Natural killer cell (primary cell): ENCODE measurements at regions not wholly inside any gene's neighbourhood (a gene's known extent, or its start where the extent isn't known, plus 50 kb on each side); places are given as distances from the start of the nearest gene placed in this dataset.

Source experiments
- ATAC-seq, 3 donors: fragments of 150-1000 bp in 2 of 3; fragments of 200-7000 bp in 1 of 3; cut with Tn5 transposase; 1 replicate in 1 of 3; 2 replicates in 2 of 3; pipeline ENCODE4 v1.10.0; 2021; ENCODE audit warnings: mild to moderate bottlenecking in 2 of 3, moderate library complexity in 2 of 3
- DNase-seq, 2 donors: peaks; one replicate each; pipeline versions ENCODE4 v3.0.0 to v3.0.0-alpha.2; 2013 to 2021; ENCODE audit warnings: mixed read lengths in 1 of 2
- H3K27ac ChIP-seq: one replicate; pipeline ENCODE4 v1.5.1; 2013; ENCODE audit warnings: mild to moderate bottlenecking, low read length
- H3K27me3 ChIP-seq: one replicate; pipeline ENCODE4 v1.6.1; 2013; ENCODE audit warnings: low read length; ENCODE audit not compliant: control insufficient read depth, insufficient read depth
- H3K36me3 ChIP-seq: one replicate; pipeline ENCODE4 v1.6.1; 2013; ENCODE audit warnings: low read length; ENCODE audit not compliant: control insufficient read depth, insufficient read depth
- H3K4me1 ChIP-seq: one replicate; pipeline ENCODE4 v1.6.1; 2013; ENCODE audit warnings: low read length; ENCODE audit not compliant: control insufficient read depth, insufficient read depth
- H3K4me3 ChIP-seq: one replicate; pipeline ENCODE4 v1.5.1; 2013; ENCODE audit warnings: low read length
- H3K9me3 ChIP-seq: one replicate; pipeline ENCODE4 v1.6.1; 2013; ENCODE audit warnings: low read length; ENCODE audit not compliant: control insufficient read depth, insufficient read depth
- H3K27ac Mint-ChIP-seq, 2 donors: one replicate each; pipeline ENCODE4 v1.8.0; 2022; ENCODE audit warnings: mild to moderate bottlenecking in 2 of 2, mixed read lengths in 2 of 2, moderate library complexity in 1 of 2
- H3K27me3 Mint-ChIP-seq, 2 donors: one replicate each; pipeline ENCODE4 v1.8.0; 2022; ENCODE audit warnings: low read depth in 2 of 2, mixed read lengths in 2 of 2
- H3K36me3 Mint-ChIP-seq: one replicate; pipeline ENCODE4 v1.8.0; 2022; ENCODE audit warnings: mixed read lengths
- H3K4me1 Mint-ChIP-seq, 2 donors: one replicate each; pipeline ENCODE4 v1.8.0; 2022; ENCODE audit warnings: mixed read lengths in 2 of 2
- H3K4me3 Mint-ChIP-seq: one replicate; pipeline ENCODE4 v1.8.0; 2022; ENCODE audit warnings: mild to moderate bottlenecking, moderate library complexity, mixed read lengths
- H3K9me3 Mint-ChIP-seq, 2 donors: one replicate each; pipeline ENCODE4 v1.8.0; 2022; ENCODE audit warnings: mixed read lengths in 2 of 2
- WGBS: methylation state at CpG from one replicate; pipeline ENCODE4 v1.1.7; 2013; ENCODE audit warnings: missing lambda C conversion rate; ENCODE audit not compliant: insufficient coverage; 5-methylcytosine and 5-hydroxymethylcytosine counted together
- intact Hi-C: fragments of 100-400 bp; cut with micrococcal nuclease; formaldehyde crosslinking; loops from one replicate; pipeline ENCODE4 v1.14.2; 2022
- TF ChIP-seq, protein P1 (sequence below): fragments of 200-600 bp; IDR thresholded peaks from one replicate; pipeline ENCODE4 v1.8.0; 2022; ENCODE audit warnings: antibody characterized with exemption

DNA sequence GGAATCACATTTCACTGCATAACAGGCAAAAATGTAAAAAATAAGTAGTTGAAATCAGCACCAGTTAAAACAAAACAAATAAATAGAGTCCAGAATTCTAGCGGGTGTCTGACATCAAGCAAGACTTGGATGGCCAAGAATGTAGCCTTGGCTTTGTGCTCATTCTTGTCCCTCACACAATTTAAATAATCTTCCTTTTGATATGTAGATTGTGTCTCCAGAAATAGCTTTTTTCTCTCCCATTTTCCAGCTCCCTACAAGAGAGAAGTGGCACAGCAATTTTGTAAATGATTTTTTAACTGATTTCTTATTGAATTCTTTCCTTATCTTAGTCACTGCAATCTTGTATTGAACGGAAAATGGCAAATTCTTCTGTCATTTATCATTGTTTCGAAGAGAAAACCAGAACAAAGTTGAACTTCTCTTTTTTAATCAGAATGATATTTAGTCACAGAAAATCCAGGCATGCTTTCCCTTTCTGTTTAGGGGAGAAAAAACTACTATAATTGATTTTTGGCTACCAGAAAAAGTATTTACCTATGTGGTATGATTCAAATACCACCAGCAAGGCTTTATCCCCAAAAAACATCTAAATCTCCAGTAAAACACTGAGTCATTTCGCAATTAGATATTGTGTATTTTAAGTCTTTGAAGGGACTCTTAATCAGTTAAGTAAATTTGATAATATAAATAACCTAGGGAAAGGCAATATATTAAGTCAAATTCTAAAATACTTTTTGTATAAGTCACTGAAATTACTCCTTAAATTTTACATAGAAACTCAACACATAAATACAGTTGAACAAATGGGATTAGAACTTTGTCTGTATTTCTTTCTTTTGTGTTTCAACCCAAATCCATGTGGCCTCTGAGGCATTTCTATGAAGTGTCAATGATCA, 481.7 kb downstream of the GBE1 start:
- intact Hi-C loops, result no loop called here
- Mint-ChIP-seq H3K27ac (no peak overlapping the region), H3K9me3 (peaks cover 13 to 18% of the 10 kb centered on the region in 2 donors), H3K27me3 (no peaks in the 10 kb centered on the region), H3K4me3 (no peak overlapping the region), H3K4me1 (no peaks in the 10 kb centered on the region), H3K36me3 (peaks cover 13% of the 10 kb centered on the region)
- no peak for ATAC-seq
- 71% methylated on average over 1 of the region's 4 CpGs for WGBS
- no peak overlapping the region for H3K27ac ChIP-seq
- H3K4me3 ChIP-seq, result no peak overlapping the region
- DNase-seq, result no peak
- TF ChIP-seq, protein P1, sequence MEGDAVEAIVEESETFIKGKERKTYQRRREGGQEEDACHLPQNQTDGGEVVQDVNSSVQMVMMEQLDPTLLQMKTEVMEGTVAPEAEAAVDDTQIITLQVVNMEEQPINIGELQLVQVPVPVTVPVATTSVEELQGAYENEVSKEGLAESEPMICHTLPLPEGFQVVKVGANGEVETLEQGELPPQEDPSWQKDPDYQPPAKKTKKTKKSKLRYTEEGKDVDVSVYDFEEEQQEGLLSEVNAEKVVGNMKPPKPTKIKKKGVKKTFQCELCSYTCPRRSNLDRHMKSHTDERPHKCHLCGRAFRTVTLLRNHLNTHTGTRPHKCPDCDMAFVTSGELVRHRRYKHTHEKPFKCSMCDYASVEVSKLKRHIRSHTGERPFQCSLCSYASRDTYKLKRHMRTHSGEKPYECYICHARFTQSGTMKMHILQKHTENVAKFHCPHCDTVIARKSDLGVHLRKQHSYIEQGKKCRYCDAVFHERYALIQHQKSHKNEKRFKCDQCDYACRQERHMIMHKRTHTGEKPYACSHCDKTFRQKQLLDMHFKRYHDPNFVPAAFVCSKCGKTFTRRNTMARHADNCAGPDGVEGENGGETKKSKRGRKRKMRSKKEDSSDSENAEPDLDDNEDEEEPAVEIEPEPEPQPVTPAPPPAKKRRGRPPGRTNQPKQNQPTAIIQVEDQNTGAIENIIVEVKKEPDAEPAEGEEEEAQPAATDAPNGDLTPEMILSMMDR, result no peak
- H3K9me3 ChIP-seq, result no peaks in the 10 kb centered on the region
- no peaks in the 10 kb centered on the region for H3K4me1 ChIP-seq
- H3K27me3 ChIP-seq, result no peaks in the 10 kb centered on the region
- no peaks in the 10 kb centered on the region for H3K36me3 ChIP-seq

DNA sequence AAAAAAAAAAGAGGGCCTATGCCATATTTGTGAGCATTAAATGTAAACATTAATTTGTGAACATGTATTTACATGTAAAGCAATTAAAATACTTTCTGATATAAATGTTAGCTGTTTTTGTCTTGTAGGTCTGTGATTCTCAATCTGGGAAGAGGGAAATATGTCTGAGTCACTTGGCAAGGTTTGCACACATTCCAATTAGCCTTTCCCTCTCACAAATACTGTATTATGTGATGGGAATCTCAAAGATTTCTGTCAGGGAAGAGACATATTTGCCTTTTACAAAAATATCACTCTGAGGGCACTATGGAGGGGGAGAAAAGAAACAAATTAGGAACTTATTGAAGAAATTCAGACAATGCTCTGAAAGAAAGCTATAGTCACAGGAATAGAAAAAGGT, 483.6 kb downstream of the GBE1 start:
- intact Hi-C loops, result no loop called here
- no peaks in the 10 kb centered on the region for H3K4me1 Mint-ChIP-seq
- Histone ChIP-seq H3K4me3 (no peak overlapping the region), H3K4me1 (no peaks in the 10 kb centered on the region), H3K27ac (no peak overlapping the region), H3K9me3 (no peaks in the 10 kb centered on the region), H3K27me3 (no peaks in the 10 kb centered on the region), H3K36me3 (no peaks in the 10 kb centered on the region)
- ATAC-seq (no peak), DNase-seq (no peak)
- TF ChIP-seq, protein P1, result no peak
- no peak overlapping the region for H3K27ac Mint-ChIP-seq
- H3K36me3 Mint-ChIP-seq, result peaks cover 13% of the 10 kb centered on the region
- no peaks in the 10 kb centered on the region for H3K27me3 Mint-ChIP-seq
- peaks cover 13 to 20% of the 10 kb centered on the region in 2 donors for H3K9me3 Mint-ChIP-seq
- no peak overlapping the region for H3K4me3 Mint-ChIP-seq

DNA sequence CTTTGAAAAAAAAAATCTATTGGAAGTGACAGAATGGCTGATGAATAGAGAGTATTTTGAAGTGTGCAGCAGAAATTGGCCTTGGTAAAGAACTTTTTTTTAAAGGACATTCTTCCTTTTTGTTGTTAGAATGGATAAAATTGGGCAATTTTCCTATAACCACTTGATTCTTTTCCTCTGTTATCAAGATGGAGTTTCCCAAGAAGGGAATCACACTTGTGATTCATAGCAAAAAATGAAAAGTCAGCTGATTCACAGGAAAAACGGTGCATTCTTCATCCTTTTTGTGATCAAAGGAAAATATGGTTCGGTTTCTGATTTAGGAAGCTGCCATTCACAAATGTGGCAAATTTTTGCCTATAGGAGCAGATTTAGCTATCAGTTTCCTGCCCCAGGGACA, 486.8 kb downstream of the GBE1 start:
- no peak overlapping the region for H3K27ac Mint-ChIP-seq
- no peaks in the 10 kb centered on the region for H3K27me3 Mint-ChIP-seq
- 76% methylated on average over 2 of the region's 2 CpGs for WGBS
- H3K9me3 Mint-ChIP-seq, result peaks cover 7 to 13% of the 10 kb centered on the region in 2 donors
- Histone ChIP-seq H3K9me3 (no peaks in the 10 kb centered on the region), H3K27ac (no peak overlapping the region), H3K27me3 (no peaks in the 10 kb centered on the region), H3K4me1 (no peaks in the 10 kb centered on the region), H3K4me3 (no peak overlapping the region), H3K36me3 (no peaks in the 10 kb centered on the region)
- H3K36me3 Mint-ChIP-seq, result no peaks in the 10 kb centered on the region
- no peak for DNase-seq
- intact Hi-C loops, result no loop called here
- no peak for ATAC-seq
- no peak overlapping the region for H3K4me3 Mint-ChIP-seq
- no peaks in the 10 kb centered on the region for H3K4me1 Mint-ChIP-seq
- TF ChIP-seq, protein P1, result no peak
